H9 (cell line): ENCODE measurements at regions not wholly inside any gene's neighbourhood (a gene's known extent, or its start where the extent isn't known, plus 50 kb on each side); places are given as distances from the start of the nearest gene placed in this dataset.

ENCODE experiments used
- DNase-seq: peaks from one replicate; pipeline ENCODE4 v3.0.0-alpha.2; 2017
- H2AFZ ChIP-seq: one replicate; pipeline ENCODE4 v1.6.1; 2013; ENCODE audit warnings: mild to moderate bottlenecking, low read length, control low read depth, moderate library complexity
- H2AK5ac ChIP-seq: 2 replicates; pipeline ENCODE4 v1.6.1; 2013; ENCODE audit warnings: low read length, control low read depth, mixed read lengths; ENCODE audit not compliant: insufficient read length
- H2BK120ac ChIP-seq: one replicate; pipeline ENCODE4 v1.6.1; 2013; ENCODE audit warnings: low read depth, mild to moderate bottlenecking, low read length, control low read depth, inconsistent platforms; ENCODE audit not compliant: poor library complexity, severe bottlenecking
- H2BK12ac ChIP-seq: 2 replicates; pipeline ENCODE4 v1.6.1; 2013; ENCODE audit warnings: low read length, control low read depth, mixed read lengths, low read depth; ENCODE audit not compliant: insufficient read length
- H2BK15ac ChIP-seq: 2 replicates; pipeline ENCODE4 v1.6.1; 2013; ENCODE audit warnings: low read depth, low read length, control low read depth
- H2BK20ac ChIP-seq: one replicate; pipeline ENCODE4 v1.6.1; 2013; ENCODE audit warnings: low read depth, mild to moderate bottlenecking, low read length, control low read depth, inconsistent platforms; ENCODE audit not compliant: poor library complexity, severe bottlenecking
- H2BK5ac ChIP-seq: 2 replicates; pipeline ENCODE4 v1.6.1; 2013; ENCODE audit warnings: low read length, control low read depth, mixed read lengths; ENCODE audit not compliant: insufficient read length
- H3K14ac ChIP-seq: 2 replicates; pipeline ENCODE4 v1.6.1; 2013; ENCODE audit warnings: low read length, control low read depth; ENCODE audit not compliant: insufficient read depth
- H3K18ac ChIP-seq: 2 replicates; pipeline ENCODE4 v1.6.1; 2013; ENCODE audit warnings: low read depth, mild to moderate bottlenecking, mixed read lengths, low read length, control low read depth; ENCODE audit not compliant: insufficient read length
- H3K23ac ChIP-seq: 2 replicates; pipeline ENCODE4 v1.6.1; 2013; ENCODE audit warnings: low read length, control low read depth, mixed read lengths, low read depth; ENCODE audit not compliant: insufficient read length
- H3K23me2 ChIP-seq: 2 replicates; pipeline ENCODE4 v1.6.1; 2013; ENCODE audit warnings: low read depth, mild to moderate bottlenecking, mixed read lengths, low read length, control low read depth; ENCODE audit not compliant: insufficient read length, poor library complexity, severe bottlenecking
- H3K27ac ChIP-seq: 2 replicates; pipeline ENCODE4 v1.5.1; 2013; ENCODE audit warnings: low read length, control low read depth, mixed read lengths, low read depth; ENCODE audit not compliant: insufficient read length
- H3K27me3 ChIP-seq: 2 replicates; pipeline ENCODE4 v1.6.1; 2013; ENCODE audit warnings: low read length, control low read depth, inconsistent platforms; ENCODE audit not compliant: insufficient read depth
- H3K4ac ChIP-seq: 2 replicates; pipeline ENCODE4 v1.6.1; 2013; ENCODE audit warnings: low read depth, mild to moderate bottlenecking, control low read depth, inconsistent platforms, low read length, moderate library complexity
- H3K4me1 ChIP-seq: 2 replicates; pipeline ENCODE4 v1.6.1; 2013; ENCODE audit warnings: low read length, control low read depth, inconsistent platforms; ENCODE audit not compliant: insufficient read depth
- H3K4me2 ChIP-seq: 2 replicates; pipeline ENCODE4 v1.6.1; 2013; ENCODE audit warnings: low read length, control low read depth, mixed read lengths; ENCODE audit not compliant: insufficient read length, insufficient read depth
- H3K56ac ChIP-seq: 2 replicates; pipeline ENCODE4 v1.6.1; 2013; ENCODE audit warnings: low read depth, mild to moderate bottlenecking, mixed read lengths, low read length, control low read depth; ENCODE audit not compliant: insufficient read length
- H3K79me1 ChIP-seq: 2 replicates; pipeline ENCODE4 v1.6.1; 2013; ENCODE audit warnings: low read depth, mild to moderate bottlenecking, moderate library complexity, low read length, control low read depth, inconsistent platforms; ENCODE audit not compliant: insufficient read depth, poor library complexity, severe bottlenecking
- H3K79me2 ChIP-seq: 2 replicates; pipeline ENCODE4 v1.6.1; 2013; ENCODE audit warnings: low read length, control low read depth, inconsistent platforms; ENCODE audit not compliant: insufficient read depth
- H3K9ac ChIP-seq: 2 replicates; pipeline ENCODE4 v1.6.1; 2013; ENCODE audit warnings: low read length, control low read depth, mixed read lengths; ENCODE audit not compliant: insufficient read length; ENCODE audit errors: extremely low read depth
- H3K9me3 ChIP-seq: one replicate; pipeline ENCODE4 v1.6.1; 2013; ENCODE audit warnings: low read depth, low read length, inconsistent platforms; ENCODE audit not compliant: control insufficient read depth
- H3T11ph ChIP-seq: one replicate; pipeline ENCODE4 v1.6.1; 2013; ENCODE audit warnings: mild to moderate bottlenecking, low read length, control low read depth, inconsistent platforms
- H4K20me1 ChIP-seq: one replicate; pipeline ENCODE4 v1.6.1; 2013; ENCODE audit not compliant: control insufficient read depth, insufficient read length, insufficient read depth
- H4K5ac ChIP-seq: 2 replicates; pipeline ENCODE4 v1.6.1; 2013; ENCODE audit warnings: low read depth, mild to moderate bottlenecking, mixed read lengths, low read length, control low read depth; ENCODE audit not compliant: insufficient read length
- H4K8ac ChIP-seq: replicated peaks from 2 replicates; pipeline ENCODE4 v1.6.1; 2013; ENCODE audit warnings: low read length, control low read depth, mixed read lengths, low read depth; ENCODE audit not compliant: insufficient read length
- H4K91ac ChIP-seq: 2 replicates; pipeline ENCODE4 v1.6.1; 2013; ENCODE audit warnings: low read depth, mild to moderate bottlenecking, moderate library complexity, mixed read lengths, low read length, control low read depth; ENCODE audit not compliant: insufficient read length
- H3K27ac Mint-ChIP-seq, 3 experiments: 2 replicates in 2 of 3; 3 replicates in 1 of 3; pipeline ENCODE4 v1.8.0; 2020 to 2021; ENCODE audit warnings: mixed read lengths in 3 of 3, mild to moderate bottlenecking in 1 of 3, moderate library complexity in 1 of 3
- H3K27me3 Mint-ChIP-seq: 2 replicates; pipeline ENCODE4 v1.8.0; 2021; ENCODE audit warnings: low read depth, mild to moderate bottlenecking, moderate library complexity, mixed read lengths
- H3K36me3 Mint-ChIP-seq, 3 experiments: 2 replicates in 2 of 3; 3 replicates in 1 of 3; pipeline ENCODE4 v1.8.0; 2020 to 2021; ENCODE audit warnings: low read depth in 3 of 3, mixed read lengths in 3 of 3; ENCODE audit not compliant: insufficient read depth in 1 of 3
- H3K4me1 Mint-ChIP-seq, 2 experiments: 2 replicates each; pipeline ENCODE4 v1.8.0; 2020; ENCODE audit warnings: mixed read lengths in 2 of 2
- H3K4me3 Mint-ChIP-seq, 2 experiments: 2 replicates in 1 of 2; 3 replicates in 1 of 2; pipeline ENCODE4 v1.8.0; 2020 to 2021; ENCODE audit warnings: mild to moderate bottlenecking in 2 of 2, mixed read lengths in 2 of 2, moderate library complexity in 1 of 2
- H3K9me3 Mint-ChIP-seq, 2 experiments: 2 replicates in 1 of 2; 3 replicates in 1 of 2; pipeline ENCODE4 v1.8.0; 2020; ENCODE audit warnings: mild to moderate bottlenecking in 2 of 2, mixed read lengths in 2 of 2, moderate library complexity in 1 of 2
- CTCF ChIP-seq: fragments of 200-600 bp; sonication (generic); conservative IDR thresholded peaks from 3 replicates; pipeline ENCODE4 v1.8.0; 2021; ENCODE audit warnings: antibody characterized with exemption, mild to moderate bottlenecking

GRCh38 chr12:93146970-93147369 is 217.9 kb upstream of the EEA1 start:
- Mint-ChIP-seq H3K27me3 (no peaks in the 10 kb centered on the region; the same call in 1 of the 2 replicates), H3K4me3 (no peak overlapping the region), H3K9me3 (no peaks in the 10 kb centered on the region), H3K36me3 (no peaks in the 10 kb centered on the region), H3K27ac (no peak overlapping the region), H3K4me1 (no peaks in the 10 kb centered on the region)
- Histone ChIP-seq H3K4me1 (no peaks in the 10 kb centered on the region), H3K18ac (no peak overlapping the region), H3K4me2 (no peak overlapping the region), H3K23me2 (no peaks in the 10 kb centered on the region), H3K9ac (no peak overlapping the region), H2BK12ac (no peak overlapping the region), H2AK5ac (no peak overlapping the region), H3K79me2 (no peaks in the 10 kb centered on the region), H3K79me1 (no peaks in the 10 kb centered on the region), H2BK20ac (no peak overlapping the region), H3K27ac (no peak overlapping the region), H2AFZ (no peak overlapping the region), H3K56ac (no peak overlapping the region), H2BK15ac (no peak overlapping the region), H3T11ph (no peak overlapping the region), H3K9me3 (no peaks in the 10 kb centered on the region), H3K14ac (no peak overlapping the region), H2BK5ac (no peak overlapping the region), H3K27me3 (no peaks in the 10 kb centered on the region), H3K23ac (no peak overlapping the region), H3K4ac (no peak overlapping the region), H4K20me1 (no peaks in the 10 kb centered on the region), H4K5ac (no peak overlapping the region), H4K8ac (no peak overlapping the region), H2BK120ac (no peak overlapping the region), H4K91ac (no peak overlapping the region)
- no peak for DNase-seq
- no peak for TF ChIP-seq CTCF
